ENCODE measurements at regions not wholly inside any gene's neighbourhood (a gene's known extent, or its start where the extent isn't known, plus 50 kb on each side); places are given as distances from the start of the nearest gene placed in this dataset.

GRCh38 chrX:146154191-146154590 lies 336.6 kb downstream of the SLITRK2 start:
- H3K9me3 ChIP-seq (ENCODE audit: control insufficient read depth, insufficient read depth, low read depth, low read length), result no peaks in the 10 kb centered on the region
- H4K20me1 ChIP-seq (ENCODE audit: control insufficient read depth, extremely low read depth, insufficient read depth, low read length), result no peaks in the 10 kb centered on the region
- no peaks in the 10 kb centered on the region for H3K4me1 ChIP-seq (ENCODE audit: control insufficient read depth, extremely low read depth, insufficient read depth, low read length)
- H3K9ac ChIP-seq (ENCODE audit: insufficient read depth, low read length), result no peak overlapping the region
- no peak for TF ChIP-seq EZH2 (IDR thresholded peaks at IDR 0.05; ENCODE audit: low read length, missing control alignments)
- TF ChIP-seq CTCF (conservative IDR thresholded peaks at IDR 0.05 in 1 of 2, IDR thresholded peaks at IDR 0.05 in 1 of 2; ENCODE audit: low read depth in 1 of 2, low read length in 2 of 2), result no peak
- no peaks in the 10 kb centered on the region for H3K79me2 ChIP-seq (ENCODE audit: control insufficient read depth, insufficient read depth, low read length)
- no peak overlapping the region for H3K4me3 ChIP-seq (replicated peaks in 1 of 4; ENCODE audit: control extremely low read depth in 1 of 4, insufficient read depth in 1 of 4, low read depth in 3 of 4, low read length in 4 of 4)
- H3K36me3 ChIP-seq (ENCODE audit: control insufficient read depth, insufficient read depth, low read length), result no peaks in the 10 kb centered on the region
- H3K4me2 ChIP-seq (ENCODE audit: extremely low read depth, insufficient read depth, low read length), result no peak overlapping the region
- no peak overlapping the region for H3K27ac ChIP-seq (ENCODE audit: insufficient read depth, low read length)
- no peak for DNase-seq (ENCODE audit: low read depth in 2 of 2)
- no peak overlapping the region for H2AFZ ChIP-seq (ENCODE audit: low read length)
- H3K27me3 ChIP-seq (ENCODE audit: control insufficient read depth, insufficient read depth, low read length), result no peaks in the 10 kb centered on the region

GRCh38 chrX:146160443-146161203 lies 343.0 kb downstream of the SLITRK2 start:
- no peak overlapping the region for H2AFZ ChIP-seq (ENCODE audit: low read length)
- no peak overlapping the region for H3K4me3 ChIP-seq (replicated peaks in 1 of 4; ENCODE audit: control extremely low read depth in 1 of 4, insufficient read depth in 1 of 4, low read depth in 3 of 4, low read length in 4 of 4)
- no peaks in the 10 kb centered on the region for H3K79me2 ChIP-seq (ENCODE audit: control insufficient read depth, insufficient read depth, low read length)
- H3K4me1 ChIP-seq (ENCODE audit: control insufficient read depth, extremely low read depth, insufficient read depth, low read length), result no peaks in the 10 kb centered on the region
- TF ChIP-seq CTCF (conservative IDR thresholded peaks at IDR 0.05 in 1 of 2, IDR thresholded peaks at IDR 0.05 in 1 of 2; ENCODE audit: low read depth in 1 of 2, low read length in 2 of 2), result no peak
- H3K9me3 ChIP-seq (ENCODE audit: control insufficient read depth, insufficient read depth, low read depth, low read length), result no peaks in the 10 kb centered on the region
- no peak for DNase-seq (ENCODE audit: low read depth in 2 of 2)
- H3K4me2 ChIP-seq (ENCODE audit: extremely low read depth, insufficient read depth, low read length), result no peak overlapping the region
- no peaks in the 10 kb centered on the region for H3K36me3 ChIP-seq (ENCODE audit: control insufficient read depth, insufficient read depth, low read length)
- H3K27ac ChIP-seq (ENCODE audit: insufficient read depth, low read length), result no peak overlapping the region
- H3K9ac ChIP-seq (ENCODE audit: insufficient read depth, low read length), result no peak overlapping the region
- no peaks in the 10 kb centered on the region for H4K20me1 ChIP-seq (ENCODE audit: control insufficient read depth, extremely low read depth, insufficient read depth, low read length)
- no peaks in the 10 kb centered on the region for H3K27me3 ChIP-seq (ENCODE audit: control insufficient read depth, insufficient read depth, low read length)

GRCh38 chrX:146173742-146174141 lies 356.1 kb downstream of the SLITRK2 start:
- Histone ChIP-seq H3K4me2 (ENCODE audit: extremely low read depth, insufficient read depth, low read length) (no peak overlapping the region), H4K20me1 (ENCODE audit: control insufficient read depth, extremely low read depth, insufficient read depth, low read length) (no peaks in the 10 kb centered on the region), H3K4me3 (replicated peaks in 1 of 4; ENCODE audit: control extremely low read depth in 1 of 4, insufficient read depth in 1 of 4, low read depth in 3 of 4, low read length in 4 of 4) (no peak overlapping the region), H3K36me3 (ENCODE audit: control insufficient read depth, insufficient read depth, low read length) (no peaks in the 10 kb centered on the region), H3K4me1 (ENCODE audit: control insufficient read depth, extremely low read depth, insufficient read depth, low read length) (no peaks in the 10 kb centered on the region), H2AFZ (ENCODE audit: low read length) (no peak overlapping the region), H3K79me2 (ENCODE audit: control insufficient read depth, insufficient read depth, low read length) (no peaks in the 10 kb centered on the region), H3K27me3 (ENCODE audit: control insufficient read depth, insufficient read depth, low read length) (no peaks in the 10 kb centered on the region), H3K9me3 (ENCODE audit: control insufficient read depth, insufficient read depth, low read depth, low read length) (no peaks in the 10 kb centered on the region), H3K9ac (ENCODE audit: insufficient read depth, low read length) (no peak overlapping the region), H3K27ac (ENCODE audit: insufficient read depth, low read length) (no peak overlapping the region)
- no peak for DNase-seq (ENCODE audit: low read depth in 2 of 2)
- no peak for TF ChIP-seq EZH2 (IDR thresholded peaks at IDR 0.05; ENCODE audit: low read length, missing control alignments)
- no peak for TF ChIP-seq CTCF (conservative IDR thresholded peaks at IDR 0.05 in 1 of 2, IDR thresholded peaks at IDR 0.05 in 1 of 2; ENCODE audit: low read depth in 1 of 2, low read length in 2 of 2)

Measured in fibroblast of lung (primary cell).